BJ (cell line): ENCODE measurements at regions not wholly inside any gene's neighbourhood (a gene's known extent, or its start where the extent isn't known, plus 50 kb on each side); places are given as distances from the start of the nearest gene placed in this dataset. TPM values are rescaled to one million over a fixed set of nuclear protein-coding genes. Genes with fewer than 3 reads are reported as not detected.

Source experiments
- CTCF ChIA-PET: fragments of 350-600 bp; formaldehyde crosslinking; extraction: SDS; loops from one replicate; lab custom pipeline; 2021; ENCODE audit warnings: antibody characterized with exemption, inconsistent platforms; lab: Yijun Ruan, JAX
- POLR2A ChIA-PET: fragments of 300-600 bp; sonication (Branson Sonifier 250); formaldehyde crosslinking; extraction: SDS; loops from one replicate; lab custom pipeline; 2021; ENCODE audit warnings: antibody characterized with exemption; lab: Charles Lee
- DNase-seq: peaks from one replicate; pipeline ENCODE4 v3.0.0-alpha.2; 2011; ENCODE audit warnings: low read depth
- H3K27me3 ChIP-seq: 2 replicates; pipeline ENCODE4 v1.6.0; 2011; ENCODE audit warnings: low read length; ENCODE audit not compliant: control insufficient read depth, insufficient read depth
- H3K36me3 ChIP-seq: 2 replicates; pipeline ENCODE4 v1.5.1; 2011; ENCODE audit warnings: low read length; ENCODE audit not compliant: control insufficient read depth, insufficient read depth
- H3K4me3 ChIP-seq: 2 replicates; pipeline ENCODE4 v1.5.1; 2011; ENCODE audit warnings: low read depth, mild to moderate bottlenecking, control low read depth, low read length
- small RNA-seq: library from RNA; depleted of rRNA; stranded (forward); fragments of <200 nt; gene quantifications from one replicate; pipeline ENCODE3, GENCODE V24; 2012; ENCODE audit warnings: low replicate concordance, low read depth; ENCODE audit not compliant: insufficient read length
- TF ChIP-seq, protein P1 (sequence below): IDR thresholded peaks from 2 replicates; pipeline ENCODE4 v1.5.1; 2011; ENCODE audit warnings: low read depth, mild to moderate bottlenecking, control low read depth, inconsistent platforms, low read length, moderate library complexity; ENCODE audit not compliant: insufficient read depth

- Histone ChIP-seq H3K27me3 (no peaks in the 10 kb centered on the region), H3K4me3 (no peak overlapping the region), H3K36me3 (no peaks in the 10 kb centered on the region)
- CTCF ChIA-PET = no interaction called here
- DNase-seq = no peak
- TF ChIP-seq, protein P1, sequence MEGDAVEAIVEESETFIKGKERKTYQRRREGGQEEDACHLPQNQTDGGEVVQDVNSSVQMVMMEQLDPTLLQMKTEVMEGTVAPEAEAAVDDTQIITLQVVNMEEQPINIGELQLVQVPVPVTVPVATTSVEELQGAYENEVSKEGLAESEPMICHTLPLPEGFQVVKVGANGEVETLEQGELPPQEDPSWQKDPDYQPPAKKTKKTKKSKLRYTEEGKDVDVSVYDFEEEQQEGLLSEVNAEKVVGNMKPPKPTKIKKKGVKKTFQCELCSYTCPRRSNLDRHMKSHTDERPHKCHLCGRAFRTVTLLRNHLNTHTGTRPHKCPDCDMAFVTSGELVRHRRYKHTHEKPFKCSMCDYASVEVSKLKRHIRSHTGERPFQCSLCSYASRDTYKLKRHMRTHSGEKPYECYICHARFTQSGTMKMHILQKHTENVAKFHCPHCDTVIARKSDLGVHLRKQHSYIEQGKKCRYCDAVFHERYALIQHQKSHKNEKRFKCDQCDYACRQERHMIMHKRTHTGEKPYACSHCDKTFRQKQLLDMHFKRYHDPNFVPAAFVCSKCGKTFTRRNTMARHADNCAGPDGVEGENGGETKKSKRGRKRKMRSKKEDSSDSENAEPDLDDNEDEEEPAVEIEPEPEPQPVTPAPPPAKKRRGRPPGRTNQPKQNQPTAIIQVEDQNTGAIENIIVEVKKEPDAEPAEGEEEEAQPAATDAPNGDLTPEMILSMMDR = no peak
- POLR2A ChIA-PET = no interaction called here
Measured at GRCh38 chrX:88439935-88440334, 307.1 kb upstream of the CPXCR1 start.

Small RNA genes in the stretch of these regions (small RNA-seq; reads per million reads assigned to genes)
- not detected for gene AL929325.1
- gene RF01225 = not detected
